Skin epidermis (tissue), 12 donors: ENCODE measurements at regions not wholly inside any gene's neighbourhood (a gene's known extent, or its start where the extent isn't known, plus 50 kb on each side); places are given as distances from the start of the nearest gene placed in this dataset.
"Not testable (repeated sequence)": the region's sequence is repeated elsewhere in the genome, so short reads cannot be mapped to it uniquely, and the experiment has no call there.

Experiments used
- H3K27ac ChIP-seq, 21 experiments: fragments of 200-600 bp; sonication (generic) in 11 of 21; one replicate each; pipeline ENCODE4 v1.5.0; 2020; ENCODE audit warnings: mild to moderate bottlenecking in 3 of 21, inconsistent platforms in 2 of 21, moderate library complexity in 2 of 21
- H3K4me3 ChIP-seq, 7 experiments: fragments of 200-600 bp; sonication (generic) in 2 of 7; one replicate each; pipeline ENCODE4 v1.5.0; 2020; ENCODE audit warnings: inconsistent platforms in 2 of 7, mild to moderate bottlenecking in 2 of 7, moderate library complexity in 1 of 7

DNA sequence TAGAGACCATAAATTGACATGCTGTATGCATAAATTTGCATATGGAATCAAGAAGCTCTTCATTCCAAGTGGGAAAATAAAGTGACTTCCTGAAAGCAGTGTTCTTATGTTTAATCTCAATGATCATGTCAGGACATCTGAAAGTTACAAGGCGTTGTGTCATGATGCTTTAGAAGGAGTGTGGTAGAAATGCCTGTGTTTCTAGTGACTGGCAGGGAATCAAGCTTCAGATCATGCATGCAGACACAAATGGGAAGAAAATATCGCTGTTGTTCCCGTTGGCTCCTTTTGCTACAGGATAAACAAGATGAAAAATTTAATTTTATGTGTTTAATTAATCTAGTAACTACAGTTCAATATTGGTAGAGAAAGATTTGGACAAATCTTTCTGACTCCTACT, 298.1 kb upstream of the SYT1 start:
- H3K4me3 ChIP-seq = no peak overlapping the region
- H3K27ac ChIP-seq = no peak overlapping the region

GRCh38 chr12:78568321-78569020, 296.1 kb upstream of the SYT1 start:
- no peak overlapping the region for H3K4me3 ChIP-seq
- H3K27ac ChIP-seq = no peak overlapping the region

DNA sequence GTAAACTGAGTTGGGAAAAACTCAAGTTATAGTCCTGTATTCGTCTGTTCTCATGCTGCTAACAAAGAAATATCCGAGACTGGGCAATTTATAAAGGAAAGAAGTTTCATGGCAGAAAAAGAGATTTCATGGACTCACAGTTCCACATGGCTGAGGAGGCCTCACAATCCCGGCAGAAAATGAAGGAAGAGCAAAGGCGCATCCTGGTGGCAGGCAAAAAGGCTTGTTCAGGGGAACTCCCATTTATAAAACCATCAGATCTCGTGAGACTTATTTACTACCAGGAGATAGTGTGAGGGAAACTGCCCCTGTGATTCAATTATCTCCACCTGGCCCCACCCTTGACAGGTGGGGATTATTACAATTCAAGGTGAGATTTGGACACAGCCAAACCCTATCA, 292.6 kb upstream of the SYT1 start:
- H3K27ac ChIP-seq = no peak overlapping the region
- H3K4me3 ChIP-seq = no peak overlapping the region

DNA sequence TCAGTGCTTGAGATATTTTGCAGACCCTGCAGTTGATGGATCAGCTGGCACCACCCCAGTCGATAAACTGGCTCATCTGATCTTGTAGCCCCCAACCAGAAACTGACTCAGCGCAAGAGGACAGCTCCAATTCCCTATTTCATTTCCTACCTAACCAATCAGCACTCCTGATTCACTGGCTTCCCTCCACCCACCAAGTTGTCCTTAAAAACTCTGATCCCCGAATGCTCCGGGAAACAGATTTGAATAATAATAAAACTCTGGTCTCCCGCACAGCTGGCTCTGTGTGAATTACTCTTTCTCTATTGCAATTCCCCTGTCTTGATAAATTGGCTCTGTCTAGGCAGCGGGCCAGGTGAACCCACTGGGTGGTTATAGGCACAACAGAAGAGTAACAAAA, 289.4 kb upstream of the SYT1 start:
- not testable (repeated sequence) for H3K27ac ChIP-seq, H3K4me3 ChIP-seq

DNA sequence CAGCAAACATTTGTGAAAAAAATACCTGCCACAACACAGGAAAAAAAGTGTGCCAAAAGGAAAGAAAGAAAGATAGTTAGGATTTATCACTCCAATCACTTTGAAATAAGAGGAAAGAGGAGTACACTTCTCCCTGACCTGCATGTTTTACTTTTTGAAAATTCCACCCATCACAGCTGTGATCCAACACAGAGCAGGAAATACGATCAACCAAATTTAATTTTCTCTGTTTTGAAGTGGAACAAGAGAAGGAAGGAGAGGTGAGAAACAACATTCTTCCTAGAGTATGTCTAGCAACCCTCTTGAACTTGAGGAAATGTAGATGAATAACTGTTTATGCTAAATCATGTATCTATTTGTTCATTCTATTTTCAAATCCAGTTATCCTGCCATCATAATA, 284.7 kb upstream of the SYT1 start:
- Histone ChIP-seq H3K4me3 (no peak overlapping the region), H3K27ac (no peak overlapping the region)

- no peak overlapping the region for H3K4me3 ChIP-seq
- no peak overlapping the region for H3K27ac ChIP-seq
Measured at GRCh38 chr12:78580296-78580695, 284.3 kb upstream of the SYT1 start.

DNA sequence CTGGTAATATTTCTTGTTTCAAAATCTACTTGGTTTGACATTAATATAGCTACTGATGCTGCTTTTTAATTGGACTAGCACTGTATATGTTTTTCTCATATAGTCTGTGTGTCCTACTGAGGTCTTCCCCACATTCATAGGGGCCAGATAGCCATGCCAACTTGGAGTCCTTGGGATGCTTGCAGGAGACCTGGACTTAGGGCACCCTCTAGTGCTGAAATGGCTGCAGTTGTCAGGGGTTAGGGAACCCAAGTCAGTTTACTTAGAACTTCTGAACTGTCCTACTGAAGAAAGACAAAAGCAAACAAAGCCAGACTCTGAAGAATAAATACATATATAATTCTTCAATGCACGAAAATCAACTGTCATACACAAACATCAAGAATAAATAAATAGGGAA, 279.9 kb upstream of the SYT1 start:
- H3K27ac ChIP-seq = no peak overlapping the region
- no peak overlapping the region for H3K4me3 ChIP-seq

- Histone ChIP-seq H3K4me3 (no peak overlapping the region), H3K27ac (no peak overlapping the region)
Measured at GRCh38 chr12:78585132-78585531, 279.4 kb upstream of the SYT1 start.

DNA sequence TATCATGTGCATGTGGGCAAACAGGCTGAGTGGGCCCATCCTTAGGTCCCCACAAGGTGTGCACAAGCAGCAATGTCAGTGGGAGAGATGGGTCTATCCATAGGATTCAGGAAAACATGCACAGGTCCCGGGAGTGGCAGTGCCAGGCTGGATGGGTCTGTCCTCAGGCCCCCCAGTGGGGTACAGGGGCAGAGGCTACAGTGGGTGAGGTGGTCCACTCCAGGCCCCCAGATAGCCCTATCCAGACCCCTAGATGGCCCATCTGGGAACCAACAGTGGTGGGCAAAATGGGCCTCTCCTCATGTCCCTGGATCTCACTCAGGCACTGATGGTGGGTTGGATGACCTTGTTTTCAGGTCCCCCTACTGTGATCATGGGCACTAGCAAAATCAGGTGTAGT, 277.8 kb upstream of the SYT1 start:
- Histone ChIP-seq H3K4me3 (no peak overlapping the region), H3K27ac (no peak overlapping the region)

DNA sequence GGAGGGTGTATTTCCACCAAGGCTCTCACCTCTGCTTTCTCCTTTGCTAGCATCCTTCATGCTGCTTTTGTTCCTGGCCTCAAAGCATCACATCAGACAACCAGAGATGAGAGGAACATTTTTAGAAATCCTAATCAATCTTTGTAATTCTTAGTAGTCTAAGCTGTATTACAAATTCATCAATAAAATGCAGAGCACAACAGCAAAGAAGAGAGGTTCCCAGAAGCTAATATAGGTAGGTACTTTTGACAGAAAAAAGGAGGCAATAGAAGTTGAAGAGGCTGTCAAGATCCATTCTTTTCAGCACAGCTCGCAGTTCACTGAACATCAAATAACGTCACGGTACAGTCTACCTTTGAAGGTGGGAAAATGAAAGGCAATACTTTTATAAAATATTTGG, 265.2 kb upstream of the SYT1 start:
- Histone ChIP-seq H3K27ac (no peak overlapping the region), H3K4me3 (no peak overlapping the region)

DNA sequence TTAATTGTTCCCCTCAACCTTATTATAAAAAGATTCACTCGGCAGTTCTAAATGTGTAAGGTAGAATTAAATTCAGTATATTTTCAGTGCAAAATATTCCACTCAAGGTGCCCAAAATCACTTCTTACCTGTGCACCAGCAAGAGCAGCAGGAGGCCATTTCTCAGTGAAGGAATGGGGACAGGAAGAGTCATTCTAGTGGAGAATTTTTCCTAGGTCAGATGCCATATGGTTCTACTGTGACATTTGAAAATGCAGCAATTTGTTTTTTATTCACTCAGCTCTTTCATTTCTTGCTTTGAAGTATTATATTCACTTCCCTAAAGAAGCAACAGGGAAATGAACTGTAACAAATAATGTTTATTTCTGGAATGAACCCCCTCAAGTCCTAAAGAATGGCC, 264.0 kb upstream of the SYT1 start:
- no peak overlapping the region for H3K27ac ChIP-seq

GRCh38 chr12:78611504-78611903, 253.1 kb upstream of the SYT1 start:
- Histone ChIP-seq H3K27ac (no peak overlapping the region), H3K4me3 (no peak overlapping the region)

More for the DNA sequence above, 264.0 kb upstream of the SYT1 start:
- H3K4me3 ChIP-seq = no peak overlapping the region

DNA sequence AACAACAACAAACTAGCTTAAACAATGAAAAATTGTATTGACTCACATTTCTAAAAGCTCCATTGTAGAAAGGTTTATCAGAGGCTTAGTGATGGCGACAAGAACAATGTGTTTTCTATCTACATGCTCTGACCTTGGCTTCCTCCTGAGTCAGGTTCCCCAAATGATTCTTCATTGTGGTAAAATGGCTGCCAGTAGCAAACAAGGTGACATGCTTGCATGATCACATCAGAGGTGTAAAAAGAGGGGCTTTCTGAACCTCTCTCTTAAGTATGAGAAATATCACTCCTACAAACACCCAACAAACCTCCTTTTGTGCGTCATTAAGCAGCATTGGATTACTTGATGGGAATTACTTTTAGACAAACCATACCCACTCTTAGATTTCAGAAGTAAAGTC, 252.4 kb upstream of the SYT1 start:
- no peak overlapping the region for H3K4me3 ChIP-seq

GRCh38 chr12:78617683-78618082, 246.9 kb upstream of the SYT1 start:
- Histone ChIP-seq H3K4me3 (no peak overlapping the region), H3K27ac (no peak overlapping the region)

More for the DNA sequence above, 252.4 kb upstream of the SYT1 start:
- H3K27ac ChIP-seq = no peak overlapping the region

DNA sequence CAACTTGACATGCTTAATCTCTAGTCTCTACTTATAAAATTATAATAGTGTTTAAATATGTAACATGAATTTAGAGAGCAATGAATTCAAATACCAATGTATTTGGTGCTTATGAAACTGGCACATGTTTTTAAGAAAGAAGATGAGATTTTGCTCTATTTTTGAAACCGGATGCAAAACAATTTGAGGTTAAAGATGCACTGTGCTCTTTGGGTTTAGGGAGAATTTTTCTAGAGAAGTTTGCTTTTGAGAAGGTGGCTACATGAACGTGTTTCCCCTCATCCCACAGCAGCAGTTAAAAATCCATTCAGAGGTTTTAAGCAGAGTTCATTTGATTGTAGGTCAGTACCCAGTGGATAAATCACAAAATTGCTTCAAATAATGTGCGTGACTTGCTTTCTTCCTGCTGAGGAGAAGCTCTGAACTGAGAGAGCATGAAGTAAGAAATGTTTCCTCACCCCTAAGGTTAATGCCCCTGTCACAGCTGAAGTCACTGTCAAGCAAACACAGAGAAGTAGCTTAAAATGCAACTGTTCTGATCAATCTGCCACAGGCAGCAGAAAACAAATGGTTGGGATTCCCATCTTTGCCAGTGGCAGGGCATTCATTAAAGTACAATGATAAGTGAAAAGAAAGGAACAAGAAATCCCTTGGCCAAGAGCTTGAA, 241.9 kb upstream of the SYT1 start:
- Histone ChIP-seq H3K27ac (no peak overlapping the region), H3K4me3 (no peak overlapping the region)

DNA sequence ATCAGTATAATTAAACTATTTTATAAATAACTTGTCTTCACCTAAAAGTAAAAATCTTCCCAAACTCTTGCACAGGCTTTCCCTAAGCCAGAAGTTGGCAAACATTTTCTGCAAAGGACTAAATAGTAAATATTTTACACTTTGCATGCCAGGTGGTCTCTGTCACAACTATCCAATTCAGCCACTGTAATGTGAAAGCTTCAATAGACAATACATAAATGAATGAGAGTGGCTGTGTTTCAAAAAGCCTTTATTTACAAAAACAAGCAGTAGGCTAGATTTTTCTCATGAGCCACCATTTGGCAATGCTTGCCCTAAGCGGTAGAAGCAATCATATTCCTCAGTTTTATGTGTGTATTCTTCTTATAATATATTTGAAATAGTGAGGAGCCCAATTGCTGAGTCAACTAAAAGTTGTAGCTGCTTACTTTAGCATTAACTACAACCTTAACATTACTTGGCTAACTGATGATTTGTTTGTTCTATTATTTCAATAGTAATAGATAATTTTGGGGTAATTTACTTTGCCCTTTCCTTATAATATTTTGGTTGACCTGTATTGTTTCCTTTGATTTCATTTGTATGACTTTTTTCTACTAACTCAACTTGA, 236.0 kb upstream of the SYT1 start:
- H3K4me3 ChIP-seq = no peak overlapping the region
- H3K27ac ChIP-seq = no peak overlapping the region

DNA sequence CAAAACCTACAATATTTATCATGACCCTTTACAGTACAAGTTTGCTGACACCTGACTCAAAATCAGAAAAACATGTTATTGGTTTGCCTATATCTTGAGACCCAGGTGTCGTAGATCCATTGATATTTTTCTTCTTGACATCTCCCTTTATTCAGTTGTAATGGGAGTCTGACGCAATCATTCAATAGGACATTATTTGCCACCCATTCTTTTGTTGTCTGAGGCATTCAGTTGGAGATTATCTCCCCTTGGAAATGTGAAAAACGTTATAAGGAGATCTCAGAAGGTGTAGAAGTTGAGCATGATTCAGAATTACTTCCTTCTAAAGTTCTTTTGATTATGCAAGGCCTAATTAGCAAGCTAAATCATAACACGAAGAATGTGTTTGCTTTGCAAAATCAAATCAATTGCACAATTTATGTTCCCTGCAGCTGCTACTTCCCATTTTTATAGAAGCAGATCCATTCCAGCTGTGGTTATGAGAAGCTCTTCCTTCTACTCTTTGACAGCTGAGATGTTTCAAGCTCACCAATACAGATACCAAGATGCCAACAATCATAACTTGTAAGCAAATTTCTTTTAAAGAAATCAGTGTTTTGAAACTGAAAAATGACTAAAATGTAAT, 228.2 kb upstream of the SYT1 start:
- no peak overlapping the region for H3K27ac ChIP-seq
- no peak overlapping the region for H3K4me3 ChIP-seq

GRCh38 chr12:78641837-78642423, 222.6 kb upstream of the SYT1 start:
- Histone ChIP-seq H3K27ac (no peak overlapping the region), H3K4me3 (no peak overlapping the region)

- Histone ChIP-seq H3K4me3 (no peak overlapping the region), H3K27ac (no peak overlapping the region)
Measured at GRCh38 chr12:78645956-78646355, 218.6 kb upstream of the SYT1 start.

DNA sequence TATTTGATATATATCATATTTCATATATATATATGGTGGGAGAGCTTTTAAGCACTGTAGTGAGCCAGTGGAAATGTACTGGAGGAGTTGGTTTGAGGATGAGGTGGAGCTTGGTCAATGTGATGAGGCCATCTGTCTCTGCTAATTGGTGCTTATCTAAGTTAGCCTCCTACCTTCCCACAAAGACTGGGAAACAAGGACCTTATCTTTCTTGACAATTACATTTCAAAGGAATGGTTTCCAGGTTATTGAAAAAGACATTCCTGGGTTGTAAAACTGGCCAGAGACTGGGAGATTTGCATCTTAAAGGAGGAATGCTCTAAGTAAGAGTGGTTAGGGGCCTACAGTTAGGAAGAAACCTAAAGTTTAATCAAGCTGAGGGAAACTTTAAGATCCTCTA, 212.8 kb upstream of the SYT1 start:
- Histone ChIP-seq H3K27ac (no peak overlapping the region), H3K4me3 (no peak overlapping the region)

DNA sequence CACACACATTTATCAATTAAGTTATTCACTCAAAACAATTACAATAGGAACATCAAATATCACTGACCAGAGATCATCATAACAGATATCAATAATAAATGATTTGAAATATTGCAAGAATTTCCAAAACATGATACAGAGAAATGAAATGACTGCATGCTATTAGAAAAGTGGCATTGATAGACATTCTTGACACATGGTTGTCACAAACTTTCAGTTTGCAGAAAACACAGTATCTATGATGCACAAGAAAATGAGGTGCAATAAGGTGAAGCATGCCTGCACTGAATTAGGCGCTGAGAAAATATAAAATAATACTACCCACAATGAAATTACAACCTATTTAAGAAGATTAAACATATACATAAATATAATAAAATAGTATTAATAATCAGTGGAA, 198.0 kb upstream of the SYT1 start:
- no peak overlapping the region for H3K27ac ChIP-seq
- no peak overlapping the region for H3K4me3 ChIP-seq
